GM21825 (cell line): ENCODE measurements at regions not wholly inside any gene's neighbourhood (a gene's known extent, or its start where the extent isn't known, plus 50 kb on each side); places are given as distances from the start of the nearest gene placed in this dataset.

Experiments used
- ATAC-seq: cut with Tn5 transposase; IDR thresholded peaks from one replicate; pipeline ENCODE4 v1.9.1; 2021; ENCODE audit warnings: mild to moderate bottlenecking, moderate library complexity; ENCODE audit not compliant: unreplicated experiment

GRCh38 chr2:175575346-175576258, 394.1 kb upstream of the ATP5MC3 start:
- ATAC-seq = peak; percentile 95

- no peak for ATAC-seq
Measured at GRCh38 chr2:175574069-175574468, 392.6 kb upstream of the ATP5MC3 start.

GRCh38 chr2:175571078-175571653, 389.7 kb upstream of the ATP5MC3 start:
- ATAC-seq = no peak

DNA sequence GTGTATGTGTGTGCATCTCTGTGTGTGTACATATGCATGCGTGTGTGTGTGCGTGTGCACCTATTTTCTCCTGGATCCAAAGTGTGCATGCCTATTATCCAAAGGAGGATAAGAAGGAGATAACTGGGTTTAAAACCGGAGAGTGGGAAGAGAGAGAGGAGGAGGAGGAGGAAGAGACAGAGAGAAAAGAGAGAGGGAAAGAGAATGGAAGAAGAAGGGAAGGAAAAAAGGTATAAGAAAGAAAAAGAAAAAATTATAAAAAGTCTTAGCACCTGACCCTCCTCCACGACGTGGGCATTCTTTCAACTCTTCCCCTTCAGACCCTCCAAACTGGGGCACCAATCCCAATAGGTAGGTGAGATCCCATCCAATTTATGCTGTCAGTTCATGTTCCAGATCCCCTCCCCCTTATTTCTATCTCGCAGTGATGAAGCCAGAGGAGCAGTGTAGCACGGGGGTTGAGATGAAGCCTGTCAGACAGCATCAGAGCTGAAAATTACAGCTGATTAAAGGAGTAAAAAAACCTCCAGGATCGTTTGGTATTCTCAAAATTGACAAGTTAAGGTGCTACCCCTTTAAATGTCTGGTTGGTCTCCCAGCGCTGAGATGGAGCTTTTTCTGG, 386.7 kb upstream of the ATP5MC3 start:
- no peak for ATAC-seq

- no peak for ATAC-seq
Measured at GRCh38 chr2:175567435-175568061, 386.0 kb upstream of the ATP5MC3 start.

DNA sequence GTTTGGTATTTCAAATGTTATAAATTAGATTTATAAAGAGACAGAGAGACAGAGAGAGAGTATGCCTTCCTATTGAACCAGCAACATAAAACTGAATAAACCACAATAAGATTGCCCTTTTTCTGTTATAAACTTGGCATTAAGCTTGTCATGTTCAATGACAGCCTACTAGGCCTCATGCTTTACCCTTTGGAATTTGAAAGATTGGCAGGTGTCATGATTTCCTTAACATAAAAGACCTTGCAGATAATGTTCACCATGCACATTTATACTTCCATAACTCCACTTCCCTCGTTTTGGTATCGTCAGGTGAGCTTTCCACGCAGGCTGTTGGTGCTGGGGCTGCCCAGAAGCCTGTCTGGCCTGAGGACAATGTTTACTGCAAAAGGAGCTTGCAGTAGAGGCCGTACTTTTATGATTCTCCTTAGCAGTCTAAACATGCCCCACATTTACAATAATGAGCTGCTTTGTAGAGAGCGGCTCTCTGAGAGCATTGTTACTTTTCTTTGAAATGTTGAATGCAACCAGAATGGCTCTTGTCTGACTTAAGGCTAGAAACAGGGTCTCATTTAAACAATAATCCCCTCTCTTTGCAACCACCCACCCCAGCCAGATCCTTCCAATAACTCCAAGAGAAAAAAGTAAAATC, 379.1 kb upstream of the ATP5MC3 start:
- no peak for ATAC-seq

DNA sequence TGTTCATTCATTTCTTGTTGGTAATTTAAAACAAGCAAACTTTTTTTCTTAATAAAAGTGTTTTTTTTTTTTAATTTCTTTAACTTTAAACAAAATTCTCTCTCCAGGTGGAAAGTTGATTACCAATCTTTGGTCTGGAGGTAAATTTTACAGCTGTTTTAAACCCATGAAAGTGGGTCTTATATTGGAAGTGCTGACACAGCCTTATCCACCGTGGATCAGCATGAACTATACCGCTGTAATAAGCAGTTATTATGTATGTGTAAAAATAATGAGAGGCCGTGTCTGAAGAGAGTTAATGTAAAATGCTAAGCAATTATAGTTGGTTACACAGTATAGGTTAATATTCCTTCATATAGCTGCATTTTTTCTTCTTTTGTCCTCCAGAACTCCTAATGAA, 378.1 kb upstream of the ATP5MC3 start:
- no peak for ATAC-seq

- no peak for ATAC-seq
Measured at GRCh38 chr2:175557810-175558377, 376.4 kb upstream of the ATP5MC3 start.

- no peak for ATAC-seq
Measured at GRCh38 chr2:175553910-175554309, 372.4 kb upstream of the ATP5MC3 start.

- no peak for ATAC-seq
Measured at GRCh38 chr2:175552902-175553301, 371.4 kb upstream of the ATP5MC3 start.

DNA sequence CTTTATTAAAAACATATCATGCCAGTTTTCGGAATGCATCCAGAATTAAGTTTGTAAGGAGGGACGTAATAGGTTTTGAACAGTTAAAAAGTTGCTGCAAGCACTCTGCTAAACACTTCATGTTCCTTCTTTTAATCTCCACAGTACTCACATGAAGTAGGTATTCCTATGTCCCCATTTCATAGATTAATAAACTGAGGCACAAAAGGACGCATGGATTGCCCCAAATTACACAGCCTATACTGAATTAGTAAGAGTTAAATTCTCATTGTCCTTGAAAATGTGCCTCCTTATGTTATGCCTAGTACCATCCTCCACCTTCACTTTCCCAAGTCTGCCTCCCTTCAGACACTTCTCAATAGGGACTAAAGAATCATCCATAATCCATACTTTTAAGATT, 358.9 kb upstream of the ATP5MC3 start:
- no peak for ATAC-seq

DNA sequence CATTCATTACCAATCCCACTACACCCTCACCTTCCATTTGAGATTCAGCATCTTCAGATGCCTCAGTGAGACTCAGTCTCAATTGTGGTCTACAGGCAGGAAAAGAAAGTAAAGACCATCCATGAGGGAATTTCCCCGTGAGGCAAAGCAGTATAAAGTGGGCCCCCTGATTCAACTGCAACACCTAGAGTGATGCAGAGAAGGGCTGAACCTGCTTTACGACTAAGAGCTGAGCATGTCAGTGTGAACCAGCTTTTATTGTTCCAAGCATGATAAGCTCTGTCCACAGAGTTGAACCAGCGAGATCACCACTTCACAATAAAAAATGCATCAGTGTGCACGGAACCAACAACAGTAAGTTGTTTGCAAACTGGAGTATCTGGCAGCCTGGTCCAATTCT, 357.6 kb upstream of the ATP5MC3 start:
- no peak for ATAC-seq

DNA sequence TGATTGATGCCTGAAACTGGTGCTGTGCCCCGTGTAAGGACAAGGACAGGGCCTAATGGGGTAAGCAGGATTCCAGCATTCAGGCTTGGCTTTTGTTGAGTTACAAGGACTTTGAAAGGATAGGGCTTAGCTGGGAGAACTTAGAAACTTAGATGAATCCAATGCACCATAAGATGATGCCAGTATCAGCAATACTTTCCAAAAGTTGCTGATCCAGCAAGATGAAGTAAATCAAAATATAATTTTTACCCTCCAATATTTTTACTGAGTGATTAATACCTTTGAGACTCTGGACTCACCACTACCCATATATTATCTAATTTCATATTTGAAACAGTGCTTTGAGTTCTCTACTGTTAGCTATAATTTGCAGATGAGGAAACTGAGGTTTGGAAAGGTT, 354.5 kb upstream of the ATP5MC3 start:
- ATAC-seq = no peak

GRCh38 chr2:175535631-175536030, 354.1 kb upstream of the ATP5MC3 start:
- no peak for ATAC-seq

DNA sequence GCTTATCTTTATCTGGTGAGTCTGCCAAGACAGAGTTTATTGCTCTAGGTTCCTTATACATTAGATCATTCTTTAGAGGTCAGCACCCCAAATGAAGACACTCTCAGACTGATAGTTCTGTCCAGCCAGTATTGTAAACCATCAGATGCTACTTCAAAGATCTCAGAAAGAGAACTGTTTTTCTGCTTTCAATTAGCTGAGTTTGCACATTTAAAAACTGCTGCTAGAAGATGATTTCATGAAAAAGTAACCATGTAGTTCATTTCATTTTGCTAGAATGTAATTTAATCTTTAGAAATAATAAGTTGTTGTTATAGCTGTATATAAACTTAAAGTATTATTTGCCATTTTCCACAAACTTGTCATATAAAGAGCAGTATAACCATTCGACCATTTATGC, 344.5 kb upstream of the ATP5MC3 start:
- ATAC-seq = no peak

- ATAC-seq = no peak
Measured at GRCh38 chr2:175523001-175523400, 341.5 kb upstream of the ATP5MC3 start.

GRCh38 chr2:175518206-175518605, 336.7 kb upstream of the ATP5MC3 start:
- ATAC-seq = no peak

- no peak for ATAC-seq
Measured at GRCh38 chr2:175516555-175516954, 335.0 kb upstream of the ATP5MC3 start.

DNA sequence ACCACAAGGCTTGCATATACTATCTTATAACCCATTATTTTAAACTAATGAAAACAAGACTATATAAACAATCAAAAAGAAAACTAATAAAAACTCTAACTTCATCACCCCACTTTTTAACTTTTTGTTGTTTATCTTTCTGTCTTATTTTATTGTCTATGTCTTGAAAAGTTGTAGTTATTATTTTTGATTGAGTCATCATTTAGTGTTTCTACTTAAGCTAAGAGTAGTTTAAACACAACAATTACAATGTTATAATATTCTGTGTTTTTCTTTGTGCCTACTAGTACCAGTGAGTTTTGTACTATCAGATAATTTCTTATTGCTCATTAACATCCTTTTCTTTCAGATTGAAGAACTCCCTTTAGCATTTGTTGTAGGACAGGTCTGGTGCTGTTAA, 318.7 kb upstream of the ATP5MC3 start:
- ATAC-seq = no peak

DNA sequence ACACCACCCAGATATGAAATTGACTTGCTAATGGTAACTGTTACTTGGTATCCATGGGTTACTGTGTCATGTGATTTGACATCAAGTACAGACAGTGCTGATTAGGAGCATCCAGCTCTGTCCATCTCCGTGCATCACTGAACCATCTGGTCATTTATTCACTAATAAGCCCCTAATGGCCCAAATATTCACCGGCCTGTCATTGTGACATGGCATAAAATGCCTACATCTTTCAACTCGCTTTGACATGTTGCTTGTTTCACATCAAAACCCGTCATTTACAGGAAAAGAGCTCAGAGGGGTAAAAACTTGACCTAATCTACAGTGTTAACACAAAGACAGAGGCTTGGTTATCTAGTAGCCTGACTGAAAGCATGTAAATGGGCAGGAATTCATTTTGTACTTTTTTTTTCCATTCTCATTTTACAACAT, 308.9 kb upstream of the ATP5MC3 start:
- no peak for ATAC-seq
